ENCODE measurements at regions not wholly inside any gene's neighbourhood (a gene's known extent, or its start where the extent isn't known, plus 50 kb on each side); places are given as distances from the start of the nearest gene placed in this dataset.

GRCh38 chr7:136326045-136326609 lies 349.0 kb upstream of the MTPN start:
- no peak for TF ChIP-seq CTCF (conservative IDR thresholded peaks at IDR 0.05)
- Histone ChIP-seq H4K8ac (replicated peaks; ENCODE audit: insufficient read length, low read depth, low read length) (no peak overlapping the region), H3K4ac (ENCODE audit: low read depth, low read length) (no peak overlapping the region), H3K18ac (ENCODE audit: insufficient read length, low read depth, low read length) (no peak overlapping the region), H3K9ac (ENCODE audit: extremely low read depth, insufficient read length, low read length) (no peak overlapping the region), H2BK20ac (ENCODE audit: low read depth, low read length, poor library complexity, severe bottlenecking) (no peak overlapping the region), H4K91ac (ENCODE audit: insufficient read length, low read depth, low read length) (no peak overlapping the region), H3K14ac (ENCODE audit: insufficient read depth, low read length) (no peak overlapping the region), H4K20me1 (ENCODE audit: control insufficient read depth, insufficient read depth, insufficient read length) (no peaks in the 10 kb centered on the region), H2AFZ (ENCODE audit: low read length) (no peak overlapping the region), H3K27me3 (ENCODE audit: insufficient read depth, low read length) (no peaks in the 10 kb centered on the region), H4K5ac (ENCODE audit: insufficient read length, low read depth, low read length) (no peak overlapping the region), H3T11ph (ENCODE audit: low read length) (no peak overlapping the region), H3K27ac (ENCODE audit: insufficient read length, low read depth, low read length) (no peak overlapping the region), H3K23ac (ENCODE audit: insufficient read length, low read depth, low read length) (no peak overlapping the region), H3K79me1 (ENCODE audit: insufficient read depth, low read depth, low read length, poor library complexity, severe bottlenecking) (no peaks in the 10 kb centered on the region), H2BK15ac (ENCODE audit: low read depth, low read length) (no peak overlapping the region), H2BK120ac (ENCODE audit: low read depth, low read length, poor library complexity, severe bottlenecking) (no peak overlapping the region), H2BK5ac (ENCODE audit: insufficient read length, low read length) (no peak overlapping the region), H3K79me2 (ENCODE audit: insufficient read depth, low read length) (no peaks in the 10 kb centered on the region), H3K56ac (ENCODE audit: insufficient read length, low read depth, low read length) (no peak overlapping the region), H3K4me2 (ENCODE audit: insufficient read depth, insufficient read length, low read length) (no peak overlapping the region), H3K9me3 (ENCODE audit: control insufficient read depth, low read depth, low read length) (no peaks in the 10 kb centered on the region), H2AK5ac (ENCODE audit: insufficient read length, low read length) (no peak overlapping the region), H2BK12ac (ENCODE audit: insufficient read length, low read depth, low read length) (no peak overlapping the region), H3K4me1 (ENCODE audit: insufficient read depth, low read length) (no peaks in the 10 kb centered on the region), H3K23me2 (ENCODE audit: insufficient read length, low read depth, low read length, poor library complexity, severe bottlenecking) (no peaks in the 10 kb centered on the region)
- H3K36me3 Mint-ChIP-seq (ENCODE audit: insufficient read depth in 1 of 3, low read depth in 3 of 3) = no peaks in the 10 kb centered on the region
- H3K27me3 Mint-ChIP-seq (ENCODE audit: low read depth) = no peaks in the 10 kb centered on the region; the same call in 1 of the 2 replicates
- no peak for DNase-seq
- no peak overlapping the region for H3K27ac Mint-ChIP-seq
- H3K4me3 Mint-ChIP-seq = no peak overlapping the region
- peaks cover 0 to 3% of the 10 kb centered on the region in 2 experiments; a peak in 2 of 4 replicates for H3K4me1 Mint-ChIP-seq
- WGBS (ENCODE audit: extremely low coverage, insufficient read length, low lambda C conversion rate) = no CpG with 5 or more reads among the region's 4 CpGs
- no peaks in the 10 kb centered on the region for H3K9me3 Mint-ChIP-seq
